KMS-11 (cell line): ENCODE measurements at regions not wholly inside any gene's neighbourhood (a gene's known extent, or its start where the extent isn't known, plus 50 kb on each side); places are given as distances from the start of the nearest gene placed in this dataset.
"Not testable (repeated sequence)": the region's sequence is repeated elsewhere in the genome, so short reads cannot be mapped to it uniquely, and the experiment has no call there.

ENCODE experiments used
- H2AFZ ChIP-seq: fragments of 200-600 bp; sonication (generic); 2 replicates; pipeline ENCODE4 v1.6.1; 2016; ENCODE audit warnings: antibody characterized with exemption, mixed run types, low read depth
- H3K27ac ChIP-seq: fragments of 200-600 bp; sonication (generic); 2 replicates; pipeline ENCODE4 v1.6.1; 2016; ENCODE audit warnings: mild to moderate bottlenecking, mixed run types
- H3K27me3 ChIP-seq: fragments of 200-600 bp; sonication (generic); 2 replicates; pipeline ENCODE4 v1.6.1; 2017; ENCODE audit warnings: mild to moderate bottlenecking, low read depth, mixed run types, moderate library complexity; ENCODE audit not compliant: insufficient read depth
- H3K36me3 ChIP-seq: fragments of 200-600 bp; sonication (generic); 2 replicates; pipeline ENCODE4 v1.6.1; 2017; ENCODE audit warnings: mild to moderate bottlenecking, mixed run types; ENCODE audit not compliant: insufficient read depth
- H3K4me1 ChIP-seq: fragments of 200-600 bp; sonication (generic); 2 replicates; pipeline ENCODE4 v1.6.1; 2016; ENCODE audit warnings: mild to moderate bottlenecking, low read depth, mixed run types; ENCODE audit not compliant: poor library complexity, severe bottlenecking
- H3K4me2 ChIP-seq: fragments of 200-600 bp; sonication (generic); 2 replicates; pipeline ENCODE4 v1.7.0; 2016; ENCODE audit warnings: mild to moderate bottlenecking, mixed run types
- H3K4me3 ChIP-seq: fragments of 200-600 bp; sonication (generic); IDR thresholded peaks from 2 replicates; pipeline ENCODE4 v1.6.1; 2017; ENCODE audit warnings: low read depth, low read length, mixed read lengths; ENCODE audit not compliant: insufficient read depth
- H3K79me2 ChIP-seq: fragments of 200-600 bp; sonication (generic); 2 replicates; pipeline ENCODE4 v1.6.1; 2016; ENCODE audit warnings: low read depth, mixed run types; ENCODE audit not compliant: insufficient read depth
- H3K9ac ChIP-seq: fragments of 200-600 bp; sonication (generic); 2 replicates; pipeline ENCODE4 v1.6.1; 2016; ENCODE audit warnings: mild to moderate bottlenecking, mixed run types
- H4K20me1 ChIP-seq: fragments of 200-600 bp; sonication (generic); 2 replicates; pipeline ENCODE4 v1.6.1; 2016; ENCODE audit warnings: mild to moderate bottlenecking, mixed run types; ENCODE audit not compliant: insufficient read depth
- TF ChIP-seq, protein P1 (sequence below): fragments of 200-600 bp; sonication (generic); conservative IDR thresholded peaks from 2 replicates; pipeline ENCODE4 v1.6.1; 2017; ENCODE audit warnings: low read depth, mild to moderate bottlenecking, antibody characterized with exemption, low read length, moderate library complexity, mixed read lengths

GRCh38 chr5:124888050-124888506 lies 141.6 kb upstream of the ZNF608 start:
- H4K20me1 ChIP-seq: no peaks in the 10 kb centered on the region
- H3K36me3 ChIP-seq: no peaks in the 10 kb centered on the region
- H3K4me1 ChIP-seq: no peaks in the 10 kb centered on the region
- H3K4me3 ChIP-seq: no peak overlapping the region
- H3K27me3 ChIP-seq: no peaks in the 10 kb centered on the region
- no peak overlapping the region for H3K4me2 ChIP-seq
- no peaks in the 10 kb centered on the region for H3K79me2 ChIP-seq
- TF ChIP-seq, protein P1, sequence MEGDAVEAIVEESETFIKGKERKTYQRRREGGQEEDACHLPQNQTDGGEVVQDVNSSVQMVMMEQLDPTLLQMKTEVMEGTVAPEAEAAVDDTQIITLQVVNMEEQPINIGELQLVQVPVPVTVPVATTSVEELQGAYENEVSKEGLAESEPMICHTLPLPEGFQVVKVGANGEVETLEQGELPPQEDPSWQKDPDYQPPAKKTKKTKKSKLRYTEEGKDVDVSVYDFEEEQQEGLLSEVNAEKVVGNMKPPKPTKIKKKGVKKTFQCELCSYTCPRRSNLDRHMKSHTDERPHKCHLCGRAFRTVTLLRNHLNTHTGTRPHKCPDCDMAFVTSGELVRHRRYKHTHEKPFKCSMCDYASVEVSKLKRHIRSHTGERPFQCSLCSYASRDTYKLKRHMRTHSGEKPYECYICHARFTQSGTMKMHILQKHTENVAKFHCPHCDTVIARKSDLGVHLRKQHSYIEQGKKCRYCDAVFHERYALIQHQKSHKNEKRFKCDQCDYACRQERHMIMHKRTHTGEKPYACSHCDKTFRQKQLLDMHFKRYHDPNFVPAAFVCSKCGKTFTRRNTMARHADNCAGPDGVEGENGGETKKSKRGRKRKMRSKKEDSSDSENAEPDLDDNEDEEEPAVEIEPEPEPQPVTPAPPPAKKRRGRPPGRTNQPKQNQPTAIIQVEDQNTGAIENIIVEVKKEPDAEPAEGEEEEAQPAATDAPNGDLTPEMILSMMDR: no peak
- H3K9ac ChIP-seq: no peak overlapping the region
- H2AFZ ChIP-seq: no peak overlapping the region
- no peak overlapping the region for H3K27ac ChIP-seq

DNA sequence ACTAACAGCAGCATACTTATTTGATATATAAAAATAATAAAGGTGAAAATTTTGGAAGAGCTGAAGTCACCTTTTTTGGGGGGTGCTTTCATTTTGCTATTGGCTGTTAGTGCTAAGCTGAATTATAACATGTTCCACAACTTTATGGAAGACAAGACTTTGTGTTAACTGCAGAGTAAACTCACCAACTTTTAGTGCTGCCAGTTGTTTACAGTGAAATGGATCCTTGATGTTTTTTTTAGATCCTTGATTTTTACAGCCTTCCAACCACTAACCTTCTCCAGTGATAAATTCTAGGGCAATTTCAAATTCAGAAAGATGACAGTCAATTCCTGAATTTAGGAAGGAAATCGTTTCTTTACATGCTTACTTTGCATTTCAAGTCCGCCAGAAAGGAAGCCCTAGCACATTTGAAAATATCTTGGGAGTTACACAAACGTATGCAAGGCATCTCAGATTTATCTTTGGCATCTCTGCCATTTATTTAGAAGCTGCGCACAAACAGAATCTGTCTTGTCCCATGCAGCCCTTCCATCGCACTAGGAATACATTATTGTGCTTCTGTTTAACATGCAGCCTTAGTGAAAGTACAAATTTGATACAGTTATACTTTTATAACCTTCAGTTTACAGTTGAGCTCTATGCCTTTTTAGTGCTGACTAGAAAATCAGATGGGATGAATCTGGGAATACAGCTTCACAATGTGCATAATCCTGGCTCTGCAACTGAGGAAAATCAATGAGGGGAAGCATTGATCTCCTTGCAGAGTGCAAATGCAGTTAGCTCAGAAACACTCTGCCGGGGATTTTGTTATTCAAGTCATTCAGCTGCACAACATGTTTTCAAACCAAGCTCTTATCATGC lies 142.4 kb upstream of the ZNF608 start:
- Histone ChIP-seq H3K36me3 (no peaks in the 10 kb centered on the region), H4K20me1 (no peaks in the 10 kb centered on the region), H3K4me1 (no peaks in the 10 kb centered on the region), H3K9ac (no peak overlapping the region), H3K27ac (no peak overlapping the region), H3K4me2 (no peak overlapping the region), H3K79me2 (no peaks in the 10 kb centered on the region), H2AFZ (no peak overlapping the region), H3K27me3 (no peaks in the 10 kb centered on the region), H3K4me3 (no peak overlapping the region)
- TF ChIP-seq, protein P1: no peak

GRCh38 chr5:124889486-124889825 lies 143.0 kb upstream of the ZNF608 start:
- TF ChIP-seq, protein P1: no peak
- H3K27ac ChIP-seq: no peak overlapping the region
- H3K4me2 ChIP-seq: no peak overlapping the region

GRCh38 chr5:124889850-124890249 lies 143.4 kb upstream of the ZNF608 start:
- no peaks in the 10 kb centered on the region for H4K20me1 ChIP-seq
- no peaks in the 10 kb centered on the region for H3K27me3 ChIP-seq
- H2AFZ ChIP-seq: no peak overlapping the region
- no peaks in the 10 kb centered on the region for H3K36me3 ChIP-seq
- no peak overlapping the region for H3K4me3 ChIP-seq
- TF ChIP-seq, protein P1: no peak
- no peak overlapping the region for H3K4me2 ChIP-seq
- no peaks in the 10 kb centered on the region for H3K79me2 ChIP-seq
- no peaks in the 10 kb centered on the region for H3K4me1 ChIP-seq
- H3K9ac ChIP-seq: no peak overlapping the region
- no peak overlapping the region for H3K27ac ChIP-seq

More at GRCh38 chr5:124889486-124889825, 143.0 kb upstream of the ZNF608 start:
- no peak overlapping the region for H3K4me3 ChIP-seq
- no peaks in the 10 kb centered on the region for H4K20me1 ChIP-seq
- no peak overlapping the region for H2AFZ ChIP-seq
- no peak overlapping the region for H3K9ac ChIP-seq
- H3K27me3 ChIP-seq: no peaks in the 10 kb centered on the region
- no peaks in the 10 kb centered on the region for H3K79me2 ChIP-seq
- no peaks in the 10 kb centered on the region for H3K36me3 ChIP-seq
- H3K4me1 ChIP-seq: no peaks in the 10 kb centered on the region

- H2AFZ ChIP-seq, H3K79me2 ChIP-seq, H3K4me2 ChIP-seq, H4K20me1 ChIP-seq, H3K27ac ChIP-seq, H3K27me3 ChIP-seq, H3K4me1 ChIP-seq, H3K4me3 ChIP-seq, H3K9ac ChIP-seq, H3K36me3 ChIP-seq: not testable (repeated sequence)
Measured at GRCh38 chr5:124890442-124890841, 144.0 kb upstream of the ZNF608 start.
